ENCODE measurements at regions not wholly inside any gene's neighbourhood (a gene's known extent, or its start where the extent isn't known, plus 50 kb on each side); places are given as distances from the start of the nearest gene placed in this dataset.
A peak's percentile ranks its signal among the peaks of the same experiment; 100 is the strongest.
"Not testable (repeated sequence)": the region's sequence is repeated elsewhere in the genome, so short reads cannot be mapped to it uniquely, and the experiment has no call there.

- WGBS, 4 donors = 33 to 52% (median 47%) methylated on average over 4 of the region's 4 CpGs
- no peaks in the 10 kb centered on the region for H3K9me3 ChIP-seq (replicated peaks in 1 of 3)
These were observed 77.7 kb upstream of the SOX13 start for GRCh38 chr1:203995228-203995627.

DNA sequence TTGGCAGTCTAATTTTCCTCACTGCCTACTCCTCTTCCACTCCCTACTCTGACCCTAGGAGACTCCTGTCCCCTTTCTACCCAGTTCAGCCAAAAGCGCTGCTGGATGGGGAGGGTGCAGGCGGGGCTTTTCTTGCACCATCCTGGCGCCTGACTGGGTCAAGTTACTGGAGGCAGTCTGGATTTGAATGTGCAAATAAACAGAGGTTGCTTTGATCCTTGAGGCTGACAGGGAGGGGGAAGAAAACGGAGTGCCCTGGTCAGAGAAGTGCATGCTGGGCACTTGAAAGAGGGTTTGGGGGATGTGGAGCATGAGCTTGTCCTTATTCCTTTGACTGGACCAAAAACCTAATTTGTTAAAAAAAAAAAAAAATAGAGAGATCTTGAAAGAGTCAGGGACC lies 76.8 kb upstream of the SOX13 start:
- Histone ChIP-seq H3K4me3 (no peak overlapping the region), H3K27me3 (no peaks in the 10 kb centered on the region), H3K27ac (no peak overlapping the region), H3K9me3 (replicated peaks in 1 of 3) (no peaks in the 10 kb centered on the region), H3K4me1 (replicated peaks in 1 of 2) (no peaks in the 10 kb centered on the region), H3K36me3 (replicated peaks in 1 of 2) (no peaks in the 10 kb centered on the region)
- intact Hi-C loops (cut with DNase I) = no loop called here
- no peak for TF ChIP-seq CTCF (IDR thresholded peaks at IDR 0.05)
- TF ChIP-seq POLR2A (IDR thresholded peaks at IDR 0.05) = no peak
- DNase-seq = peak in 1 of 7 donors; percentile 50
- WGBS, 4 donors = 47 to 58% (median 53%) methylated on average over 4 of the region's 4 CpGs

More at GRCh38 chr1:203995228-203995627, 77.7 kb upstream of the SOX13 start:
- DNase-seq = peak in 1 of 7 donors; percentile 1
- TF ChIP-seq CTCF (IDR thresholded peaks at IDR 0.05) = no peak
- no peak for TF ChIP-seq POLR2A (IDR thresholded peaks at IDR 0.05)
- Histone ChIP-seq H3K4me3 (no peak overlapping the region), H3K27me3 (no peaks in the 10 kb centered on the region), H3K27ac (no peak overlapping the region), H3K36me3 (replicated peaks in 1 of 2) (no peaks in the 10 kb centered on the region), H3K4me1 (replicated peaks in 1 of 2) (no peaks in the 10 kb centered on the region)
- intact Hi-C loops (cut with DNase I) = no loop called here

DNA sequence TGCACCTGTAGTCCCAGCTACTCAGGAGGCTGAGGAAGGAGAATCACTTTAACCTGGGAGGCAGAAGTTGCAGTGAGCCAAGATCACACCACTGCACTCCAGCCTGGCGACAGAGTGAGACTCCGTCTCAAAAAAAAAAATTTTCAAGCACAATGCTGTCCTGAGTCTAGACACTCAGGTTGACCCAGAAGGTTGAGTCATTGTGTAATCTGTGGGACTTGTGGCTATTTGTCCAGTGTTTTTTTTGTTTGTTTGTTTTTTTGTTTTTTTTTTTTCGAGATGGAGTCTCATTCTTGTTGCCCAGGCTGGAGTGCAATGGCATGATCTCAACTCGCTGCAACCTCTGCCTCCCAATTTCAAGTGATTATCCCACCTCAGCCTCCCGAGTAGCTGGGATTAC lies 74.3 kb upstream of the SOX13 start:
- H3K9me3 ChIP-seq (replicated peaks in 1 of 3); H3K27me3 ChIP-seq; H3K4me3 ChIP-seq; H3K36me3 ChIP-seq (replicated peaks in 1 of 2); intact Hi-C loops (cut with DNase I); DNase-seq; H3K4me1 ChIP-seq (replicated peaks in 1 of 2); H3K27ac ChIP-seq: not testable (repeated sequence)
- WGBS, 4 donors = 84 to 90% (median 87%) methylated on average over 5 of the region's 5 CpGs

DNA sequence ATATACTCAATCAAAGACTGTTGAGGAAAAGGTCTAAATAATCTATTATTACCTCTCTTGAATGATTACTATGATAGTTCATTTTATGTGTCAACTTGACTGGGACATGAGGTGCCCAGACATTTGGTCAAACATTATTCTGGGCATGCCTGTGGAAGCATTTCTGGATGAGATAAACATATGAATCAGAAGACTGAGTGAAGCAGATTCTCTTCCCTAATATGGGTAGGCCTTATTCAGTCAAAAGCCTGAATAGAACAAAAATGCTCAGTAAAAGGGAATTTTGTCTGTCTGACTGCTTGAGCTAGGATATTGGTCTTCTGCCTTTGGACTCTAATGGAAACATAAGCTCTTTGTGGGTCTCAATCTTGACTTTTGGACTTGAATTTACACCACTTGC lies 73.3 kb upstream of the SOX13 start:
- Histone ChIP-seq H3K4me1 (replicated peaks in 1 of 2) (no peaks in the 10 kb centered on the region), H3K27me3 (no peaks in the 10 kb centered on the region), H3K36me3 (replicated peaks in 1 of 2) (no peaks in the 10 kb centered on the region), H3K27ac (no peak overlapping the region), H3K9me3 (replicated peaks in 1 of 3) (no peaks in the 10 kb centered on the region), H3K4me3 (no peak overlapping the region)
- intact Hi-C loops (cut with DNase I) = no loop called here
- no peak for DNase-seq
- TF ChIP-seq CTCF (IDR thresholded peaks at IDR 0.05) (no peak), POLR2A (IDR thresholded peaks at IDR 0.05) (no peak)

- no peak overlapping the region for H3K27ac ChIP-seq
- no peaks in the 10 kb centered on the region for H3K27me3 ChIP-seq
- intact Hi-C loops (cut with DNase I) = no loop called here
- H3K9me3 ChIP-seq (replicated peaks in 1 of 3) = no peaks in the 10 kb centered on the region
- no peaks in the 10 kb centered on the region for H3K36me3 ChIP-seq (replicated peaks in 1 of 2)
- no peak for DNase-seq
- H3K4me3 ChIP-seq = no peak overlapping the region
- WGBS, 4 donors = 60 to 100% (median 92%) methylated on average over 1 to 2 of the region's 2 CpGs
- TF ChIP-seq POLR2A (IDR thresholded peaks at IDR 0.05) (no peak), CTCF (IDR thresholded peaks at IDR 0.05) (no peak)
- H3K4me1 ChIP-seq (replicated peaks in 1 of 2) = no peaks in the 10 kb centered on the region
These were observed 71.6 kb upstream of the SOX13 start for GRCh38 chr1:204001166-204001901.

Measured in adrenal gland (tissue), 9 donors.